Upper lobe of left lung (tissue), 4 donors: ENCODE measurements at regions not wholly inside any gene's neighbourhood (a gene's known extent, or its start where the extent isn't known, plus 50 kb on each side); places are given as distances from the start of the nearest gene placed in this dataset.

ENCODE experiments used
- CTCF ChIP-seq, 6 experiments: fragments of 450-650 bp in 4 of 6; fragments of 200-600 bp in 2 of 6; sonication (generic) in 2 of 6; IDR thresholded peaks; one replicate each; pipeline ENCODE4 v1.5.1; 2016 to 2019; ENCODE audit warnings: antibody characterized with exemption in 6 of 6
- EP300 ChIP-seq, 4 donors: sonication (generic); formaldehyde crosslinking; IDR thresholded peaks; one replicate each; pipeline ENCODE4 v1.5.1; 2017; ENCODE audit warnings: antibody characterized with exemption in 4 of 4, control low read depth in 2 of 4
- POLR2A ChIP-seq, 4 donors: fragments of 450-650 bp; IDR thresholded peaks; one replicate each; pipeline ENCODE4 v1.5.1; 2016 to 2017; ENCODE audit warnings: antibody characterized with exemption in 4 of 4, mild to moderate bottlenecking in 2 of 4
- POLR2AphosphoS5 ChIP-seq, 2 donors: sonication (generic); formaldehyde crosslinking; IDR thresholded peaks; one replicate each; pipeline ENCODE4 v1.5.1; 2017; ENCODE audit warnings: antibody characterized with exemption in 2 of 2

- TF ChIP-seq POLR2A (IDR thresholded peaks at IDR 0.05) (no peak), POLR2AphosphoS5 (IDR thresholded peaks at IDR 0.05) (no peak), CTCF (IDR thresholded peaks at IDR 0.05) (no peak), EP300 (IDR thresholded peaks at IDR 0.05) (no peak)
Measured at GRCh38 chr17:70446446-70446845, 277.1 kb downstream of the KCNJ2 start.
